ENCODE measurements at regions not wholly inside any gene's neighbourhood (a gene's known extent, or its start where the extent isn't known, plus 50 kb on each side); places are given as distances from the start of the nearest gene placed in this dataset.

GRCh38 chr2:207227749-207228145, 62.0 kb upstream of the KLF7 start:
- ChIA-PET CTCF (no interaction called here), POLR2A (no interaction called here), RAD21 (ENCODE audit: low non-redundant PET in 1 of 2, low total read pairs in 2 of 2, uncharacterized antibody in 2 of 2, unreplicated experiment in 2 of 2) (no interaction called here)
- Histone ChIP-seq H3K27ac (ENCODE audit: low read depth, low read length) (no peak overlapping the region), H3K36me3 (ENCODE audit: control insufficient read depth in 1 of 2, insufficient read depth in 2 of 2, low read length in 2 of 2) (no peaks in the 10 kb centered on the region), H2AFZ (ENCODE audit: low read depth, low read length, poor library complexity, severe bottlenecking) (no peak overlapping the region), H3K4me1 (ENCODE audit: control insufficient read depth in 1 of 2, insufficient read depth in 2 of 2, low read length in 2 of 2) (no peaks in the 10 kb centered on the region), H3K9me3 (ENCODE audit: control insufficient read depth in 1 of 2, insufficient read depth in 1 of 2, low read depth in 1 of 2, low read length in 2 of 2) (no peaks in the 10 kb centered on the region), H3K9me2 (ENCODE audit: insufficient read depth) (no peaks in the 10 kb centered on the region), H3K9ac (ENCODE audit: low read length) (no peak overlapping the region), H3K4me3 (replicated peaks in 1 of 2; ENCODE audit: low read depth in 1 of 2, low read length in 2 of 2) (no peak overlapping the region), H3K4me2 (ENCODE audit: low read length) (no peak overlapping the region), H4K20me1 (ENCODE audit: insufficient read depth) (no peaks in the 10 kb centered on the region), H3K79me2 (ENCODE audit: insufficient read depth, low read length) (no peaks in the 10 kb centered on the region), H3K27me3 (ENCODE audit: insufficient read depth, low read length) (no peaks in the 10 kb centered on the region)
- no TSS peak for BruUV-seq (replicated peaks)
- DNase-seq (ENCODE audit: low read depth, low spot score) (no peak), ATAC-seq (no peak)
- intact Hi-C loops (cut with micrococcal nuclease): no loop called here
- TF ChIP-seq CTCF (IDR thresholded peaks at IDR 0.05 in 2 of 3, conservative IDR thresholded peaks at IDR 0.05 in 1 of 3; ENCODE audit: borderline replicate concordance in 1 of 3, insufficient read depth in 1 of 3, low read depth in 2 of 3, low read length in 2 of 3): no peak
- no peak for TF ChIP-seq CBX3 (IDR thresholded peaks at IDR 0.05; ENCODE audit: low read depth)
- no peak for TF ChIP-seq FOSL1 (IDR thresholded peaks at IDR 0.05; ENCODE audit: low read depth)
- TF ChIP-seq EZH2phosphoT487 (IDR thresholded peaks at IDR 0.05; ENCODE audit: borderline replicate concordance): no peak
- no peak for TF ChIP-seq RAD21 (IDR thresholded peaks at IDR 0.05; ENCODE audit: low read depth)
- no peak for TF ChIP-seq EZH2 (IDR thresholded peaks at IDR 0.05)
- TF ChIP-seq POLR2A (IDR thresholded peaks at IDR 0.05; ENCODE audit: borderline replicate concordance, extremely low read depth, insufficient read depth, insufficient read length): no peak
- TF ChIP-seq REST (IDR thresholded peaks at IDR 0.05; ENCODE audit: low read depth): no peak
- TF ChIP-seq POLR2AphosphoS5 (IDR thresholded peaks at IDR 0.05; ENCODE audit: low read depth, low read length): no peak
- TF ChIP-seq MAX (IDR thresholded peaks at IDR 0.05): no peak
